ENCODE measurements at regions not wholly inside any gene's neighbourhood (a gene's known extent, or its start where the extent isn't known, plus 50 kb on each side); places are given as distances from the start of the nearest gene placed in this dataset.
"Not testable (repeated sequence)": the region's sequence is repeated elsewhere in the genome, so short reads cannot be mapped to it uniquely, and the experiment has no call there.

DNA sequence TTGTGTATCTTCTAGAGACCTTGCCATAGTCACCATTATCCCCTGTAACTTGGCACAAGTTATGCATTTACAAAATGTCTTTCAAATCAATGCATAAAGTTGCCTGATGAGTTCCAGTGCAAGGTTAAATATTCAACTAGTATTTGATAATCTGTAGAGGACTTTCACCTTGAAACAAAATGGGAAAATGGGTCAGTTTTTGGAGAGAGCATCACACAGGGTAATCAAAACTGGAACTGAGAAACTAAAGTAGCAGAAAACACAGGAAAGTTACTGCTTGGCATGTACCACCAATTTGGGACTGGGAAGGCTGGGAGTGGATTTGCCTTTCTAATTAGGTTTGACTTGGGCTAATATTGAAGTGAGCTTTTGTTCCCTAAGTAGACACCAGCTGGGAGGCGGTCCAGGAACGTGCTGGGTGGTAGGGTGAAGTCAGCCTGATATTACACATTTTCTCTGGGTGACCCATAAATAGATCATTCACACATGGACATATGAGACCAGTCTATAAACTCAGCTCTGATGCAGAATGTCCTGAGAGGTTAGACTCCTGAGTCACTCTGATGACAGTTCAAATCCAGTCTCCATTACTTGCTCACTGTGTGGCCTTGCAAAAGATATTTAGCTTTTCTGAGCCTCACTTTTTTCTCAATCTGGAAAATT, 152.3 kb downstream of the PCTP start:
- DNase-seq (ENCODE audit: low read depth in 4 of 4, low spot score in 2 of 4) = no peak

DNA sequence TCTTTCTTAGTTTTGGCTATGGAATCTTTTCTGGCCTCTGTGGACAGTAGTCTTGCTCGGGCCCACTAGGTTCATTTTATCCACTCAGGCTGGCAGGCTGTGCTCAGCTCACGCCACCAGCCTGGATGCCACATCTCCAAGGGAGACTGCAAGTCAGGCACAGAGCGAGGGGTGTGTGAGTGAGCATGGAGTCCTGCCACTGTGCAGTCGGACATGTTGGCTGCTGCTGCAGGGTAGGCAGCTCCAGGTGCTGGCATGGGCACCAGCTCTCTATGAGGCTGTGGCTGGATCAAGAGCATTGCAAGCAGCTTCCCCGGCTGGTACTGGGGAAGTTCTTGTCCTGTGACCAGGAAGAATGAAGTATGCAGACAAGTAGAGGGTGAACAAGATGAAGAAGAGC, 158.9 kb downstream of the PCTP start:
- no peak for DNase-seq (ENCODE audit: low read depth in 4 of 4, low spot score in 2 of 4)

DNA sequence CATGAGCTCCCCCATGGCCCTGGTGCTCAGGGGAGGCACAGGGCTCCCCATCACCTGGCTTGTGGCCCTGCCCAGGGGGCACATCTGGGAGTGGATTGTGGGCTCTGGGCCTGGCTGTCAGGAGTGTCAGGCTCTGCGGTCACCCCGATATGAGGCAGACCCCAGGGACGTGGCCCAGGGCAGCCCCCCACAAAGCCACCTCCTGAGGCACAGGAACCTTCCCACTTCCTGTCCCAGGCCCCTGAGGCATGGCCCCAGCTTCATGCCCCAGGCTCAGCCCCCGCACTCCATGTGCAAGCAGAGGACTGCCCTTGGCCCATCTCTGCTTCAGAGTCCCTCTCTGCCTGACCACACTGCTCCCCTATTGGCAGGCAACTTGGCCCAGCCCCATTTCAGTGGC, 160.3 kb downstream of the PCTP start:
- no peak for DNase-seq (ENCODE audit: low read depth in 4 of 4, low spot score in 2 of 4)

DNA sequence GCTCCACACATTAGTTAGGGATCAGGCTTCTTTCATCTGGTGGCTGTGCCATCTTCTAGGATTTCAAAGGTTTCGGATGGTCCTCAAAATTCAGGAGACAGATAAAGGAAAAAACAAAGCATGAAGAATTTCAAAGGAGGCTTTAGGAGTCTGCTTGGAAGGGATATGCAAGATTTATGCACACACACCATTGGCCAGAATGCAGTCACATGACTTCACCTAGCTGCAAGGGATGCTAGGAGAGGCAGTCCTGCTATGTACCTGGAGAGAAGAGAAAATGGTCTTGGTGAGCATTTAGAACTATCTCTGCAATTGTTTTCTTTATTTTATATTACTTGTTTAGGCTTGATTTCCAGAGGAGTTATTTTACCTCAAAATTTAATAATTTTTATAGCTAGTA, 174.6 kb downstream of the PCTP start:
- no peak for DNase-seq (ENCODE audit: low read depth in 4 of 4, low spot score in 2 of 4)

DNA sequence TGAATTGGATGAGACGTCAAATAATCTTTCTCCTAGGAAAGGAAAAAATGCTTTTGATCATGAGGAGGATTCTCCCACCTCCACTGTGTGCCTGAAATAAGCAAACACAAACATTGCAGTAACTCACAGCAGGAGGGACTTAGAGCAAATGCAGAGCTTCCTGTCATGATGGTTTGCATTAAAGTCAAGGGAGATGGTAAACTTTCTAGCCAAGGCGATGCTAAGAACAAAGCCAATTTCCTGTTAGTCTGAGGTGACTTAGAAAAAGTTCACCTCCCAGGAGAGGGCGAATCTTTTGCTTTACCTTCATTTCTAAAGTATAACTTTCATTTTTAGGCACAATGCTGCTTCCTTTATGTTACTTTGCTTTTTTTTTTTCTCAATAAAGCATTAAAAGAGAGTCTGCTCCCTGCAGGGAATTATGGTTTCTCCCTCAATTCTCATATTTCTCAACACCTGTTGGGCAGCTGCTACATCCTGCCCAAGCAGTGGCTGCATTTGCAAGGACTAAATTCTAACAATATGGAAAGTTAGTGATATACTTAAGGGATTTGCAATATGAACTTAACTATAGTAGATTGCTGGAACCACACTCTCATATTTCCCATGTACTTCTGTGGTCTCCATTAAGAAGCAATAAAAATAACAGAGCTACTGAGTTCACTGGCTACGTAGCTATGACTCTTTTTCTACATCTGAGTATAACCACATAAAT, 175.6 kb downstream of the PCTP start:
- no peak for DNase-seq (ENCODE audit: low read depth in 4 of 4, low spot score in 2 of 4)

DNA sequence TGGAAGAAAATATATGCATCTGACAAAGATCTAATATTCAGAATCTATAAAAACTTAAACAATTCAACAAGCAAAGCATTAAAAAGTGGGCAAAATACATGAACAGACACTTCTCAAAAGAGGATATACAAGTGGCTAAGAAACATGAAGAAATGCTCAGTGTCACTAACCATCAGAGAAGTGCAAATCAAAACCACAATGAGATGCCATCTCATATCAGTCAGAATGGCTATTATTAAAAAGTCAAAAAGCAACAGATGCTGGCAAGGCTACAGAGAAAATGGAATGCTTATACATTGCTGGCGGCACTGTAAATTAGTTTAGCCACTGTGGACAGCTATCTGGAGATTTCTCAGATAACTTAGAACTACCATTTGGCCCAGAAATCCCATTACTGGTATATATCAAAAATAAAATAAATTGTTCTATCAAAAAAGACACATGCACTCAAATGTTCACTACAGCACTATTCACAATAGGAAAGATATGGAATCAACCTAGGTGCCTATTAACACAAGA, 179.5 kb downstream of the PCTP start:
- DNase-seq (ENCODE audit: low read depth in 4 of 4, low spot score in 2 of 4) = no peak

DNA sequence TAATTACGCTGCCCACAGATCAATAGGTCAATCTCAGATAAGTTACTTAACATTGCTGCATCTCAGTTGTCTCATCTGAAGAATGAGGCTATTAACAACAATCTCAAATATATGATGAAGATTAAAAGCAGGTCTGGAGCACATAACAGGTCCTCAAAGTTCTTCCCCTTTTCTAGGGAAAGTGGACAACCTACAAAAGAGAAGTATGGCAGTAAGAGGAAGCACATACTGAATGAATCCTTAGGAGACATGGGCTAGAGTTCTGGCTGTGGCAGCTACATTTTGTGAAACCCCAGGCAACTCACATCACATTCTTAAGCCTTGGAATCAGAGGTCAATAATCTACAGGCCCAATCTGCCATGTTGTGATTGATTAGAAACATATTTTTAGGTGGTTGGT, 180.6 kb downstream of the PCTP start:
- DNase-seq (ENCODE audit: low read depth in 4 of 4, low spot score in 2 of 4) = no peak

DNA sequence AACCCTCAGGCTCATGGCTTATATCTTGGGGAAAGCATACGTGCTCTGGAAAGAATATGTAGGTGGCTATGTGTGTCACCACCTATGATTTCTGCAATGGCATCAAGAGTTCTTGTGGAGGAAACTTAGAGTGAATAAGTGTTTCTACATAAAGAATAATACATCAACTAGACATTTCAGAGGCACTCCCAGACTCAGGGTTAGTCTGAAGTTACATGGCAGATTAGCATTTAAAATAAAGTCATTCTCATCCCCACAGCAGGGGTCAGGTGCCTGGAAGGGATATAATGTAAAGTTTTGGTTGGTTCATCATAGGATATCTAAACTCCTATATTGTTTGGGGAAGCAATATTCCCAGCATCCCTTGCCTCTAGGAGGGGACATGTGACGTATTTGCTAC, 182.1 kb downstream of the PCTP start:
- DNase-seq (ENCODE audit: low read depth in 4 of 4, low spot score in 2 of 4) = no peak

DNA sequence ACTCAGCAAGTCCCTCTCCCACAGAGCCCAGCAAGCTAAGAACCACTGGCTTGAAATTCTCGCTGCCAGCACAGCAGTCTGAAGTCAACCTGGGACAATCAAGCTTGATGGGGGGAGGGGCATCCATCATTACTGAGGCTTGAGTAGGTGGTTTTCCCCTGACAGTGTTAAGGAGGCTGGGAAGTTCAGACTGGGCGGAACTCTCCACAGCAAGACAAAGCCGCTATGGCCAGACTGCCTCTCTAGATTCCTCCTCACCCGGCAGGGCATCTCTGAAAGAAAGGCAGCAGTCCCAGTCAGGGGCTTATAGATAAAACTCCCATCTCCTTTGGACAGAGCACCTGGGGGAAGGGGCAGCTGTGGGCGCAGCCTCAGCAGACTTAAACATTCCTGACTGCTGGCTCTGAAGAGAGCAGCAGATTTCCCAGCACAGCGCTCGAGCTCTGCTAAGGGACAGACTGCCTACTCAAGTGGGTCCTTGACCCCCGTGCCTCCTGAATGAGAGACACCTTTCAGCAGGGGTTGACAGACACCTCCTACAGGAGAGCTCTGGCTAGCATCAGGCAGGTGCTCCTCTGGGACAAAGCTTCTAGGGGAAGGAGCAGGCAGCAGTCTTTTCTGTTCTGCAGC, 188.4 kb downstream of the PCTP start:
- DNase-seq (ENCODE audit: low read depth in 4 of 4, low spot score in 2 of 4) = not testable (repeated sequence)

DNA sequence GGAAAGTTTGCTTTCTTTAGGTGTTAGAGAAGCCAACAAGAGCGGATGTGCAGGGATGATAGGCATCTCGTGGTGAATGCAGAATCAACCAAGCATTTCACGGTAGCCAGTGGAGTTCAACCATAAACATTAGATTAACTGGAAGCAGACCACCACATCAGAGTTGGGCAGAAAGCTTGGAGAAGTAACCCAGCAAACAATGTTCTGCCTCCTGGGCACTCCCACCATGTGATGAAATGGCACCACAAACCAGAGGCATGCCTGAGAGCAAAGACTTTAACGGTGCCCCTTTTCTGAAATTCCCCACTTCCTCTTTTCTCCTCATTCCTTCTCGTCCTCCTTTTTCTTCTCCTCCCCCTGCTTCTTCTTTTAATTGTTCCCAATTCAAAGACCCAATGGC, 193.5 kb upstream of the ANKFN1 start:
- DNase-seq (ENCODE audit: low read depth in 4 of 4, low spot score in 2 of 4) = no peak

DNA sequence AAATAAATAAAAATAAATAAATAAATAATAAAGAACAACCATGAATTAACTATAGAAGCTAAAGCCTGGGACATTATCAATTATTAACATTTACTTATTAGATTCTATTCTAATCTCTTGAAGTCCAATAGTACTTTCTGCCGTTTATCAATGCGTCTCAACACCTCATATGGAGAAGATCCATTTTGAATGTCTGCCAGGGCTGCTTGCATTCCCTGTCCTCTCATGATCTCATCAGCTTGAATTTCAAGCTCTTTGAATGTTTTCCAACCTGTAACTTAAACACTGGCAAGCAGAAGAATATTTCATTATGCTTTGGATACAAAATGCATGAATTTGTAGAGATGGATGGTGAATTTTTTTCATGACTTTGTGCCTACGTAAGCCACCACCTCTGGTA, 191.9 kb upstream of the ANKFN1 start:
- DNase-seq (ENCODE audit: low read depth in 4 of 4, low spot score in 2 of 4) = no peak

DNA sequence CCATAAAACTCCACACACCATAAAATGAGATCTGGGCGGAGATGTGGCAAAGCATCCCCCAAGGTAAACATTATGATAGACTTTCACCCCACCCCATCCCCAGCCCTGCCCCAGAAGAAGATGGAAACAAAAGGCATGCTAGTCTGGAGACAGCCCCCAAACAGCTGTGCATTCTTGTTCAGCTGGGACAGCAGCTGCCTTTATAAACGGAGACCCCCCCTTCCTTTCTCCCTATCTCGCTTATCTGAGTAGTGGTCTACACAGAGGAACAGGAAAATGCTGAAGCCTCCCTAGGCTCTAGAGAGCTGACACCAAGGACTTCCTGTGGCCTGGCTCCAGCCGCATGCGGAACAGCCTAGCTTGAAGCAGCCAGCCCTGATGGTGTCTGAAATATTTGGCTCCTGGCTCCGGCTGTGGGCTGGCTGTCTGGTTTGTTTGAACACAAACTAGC, 190.3 kb upstream of the ANKFN1 start:
- no peak for DNase-seq (ENCODE audit: low read depth in 4 of 4, low spot score in 2 of 4)

DNA sequence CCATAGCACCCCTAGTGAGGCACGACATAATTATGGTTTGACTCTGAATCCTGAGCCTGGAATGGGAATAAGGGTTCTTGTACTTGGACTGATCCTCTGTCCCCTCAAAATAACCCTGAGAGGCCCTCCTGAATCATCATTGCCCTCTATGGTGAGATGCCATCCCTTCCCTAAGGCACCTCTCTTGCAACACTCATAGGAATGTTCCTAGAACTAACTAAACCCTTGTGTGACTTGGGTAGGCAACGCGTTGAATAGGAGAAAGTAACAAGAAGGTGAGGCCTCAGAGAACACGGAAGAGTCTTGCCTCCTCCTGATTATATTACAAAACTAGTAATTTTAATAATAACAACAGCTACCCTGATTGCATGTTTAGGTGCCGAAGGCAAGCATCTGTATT, 189.1 kb upstream of the ANKFN1 start:
- no peak for DNase-seq (ENCODE audit: low read depth in 4 of 4, low spot score in 2 of 4)

DNA sequence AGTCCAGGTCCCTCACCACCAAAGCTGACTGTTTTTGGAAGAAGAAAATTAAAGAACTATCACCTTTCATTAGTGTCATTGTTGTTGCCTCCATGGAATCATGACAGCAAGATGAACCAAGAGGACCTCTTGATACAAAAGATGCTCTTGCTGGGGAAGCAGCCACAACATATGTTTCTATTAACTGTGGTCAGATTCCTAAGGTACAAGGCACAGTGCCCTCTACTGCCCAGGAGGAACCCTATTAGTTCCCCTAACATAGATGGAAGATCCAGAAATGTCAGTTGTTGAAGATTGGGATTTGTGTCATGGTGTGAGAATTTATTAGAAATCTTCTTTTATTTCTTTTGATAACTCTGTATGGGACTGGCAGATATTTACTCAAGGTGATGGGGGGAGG, 188.2 kb upstream of the ANKFN1 start:
- no peak for DNase-seq (ENCODE audit: low read depth in 4 of 4, low spot score in 2 of 4)

DNA sequence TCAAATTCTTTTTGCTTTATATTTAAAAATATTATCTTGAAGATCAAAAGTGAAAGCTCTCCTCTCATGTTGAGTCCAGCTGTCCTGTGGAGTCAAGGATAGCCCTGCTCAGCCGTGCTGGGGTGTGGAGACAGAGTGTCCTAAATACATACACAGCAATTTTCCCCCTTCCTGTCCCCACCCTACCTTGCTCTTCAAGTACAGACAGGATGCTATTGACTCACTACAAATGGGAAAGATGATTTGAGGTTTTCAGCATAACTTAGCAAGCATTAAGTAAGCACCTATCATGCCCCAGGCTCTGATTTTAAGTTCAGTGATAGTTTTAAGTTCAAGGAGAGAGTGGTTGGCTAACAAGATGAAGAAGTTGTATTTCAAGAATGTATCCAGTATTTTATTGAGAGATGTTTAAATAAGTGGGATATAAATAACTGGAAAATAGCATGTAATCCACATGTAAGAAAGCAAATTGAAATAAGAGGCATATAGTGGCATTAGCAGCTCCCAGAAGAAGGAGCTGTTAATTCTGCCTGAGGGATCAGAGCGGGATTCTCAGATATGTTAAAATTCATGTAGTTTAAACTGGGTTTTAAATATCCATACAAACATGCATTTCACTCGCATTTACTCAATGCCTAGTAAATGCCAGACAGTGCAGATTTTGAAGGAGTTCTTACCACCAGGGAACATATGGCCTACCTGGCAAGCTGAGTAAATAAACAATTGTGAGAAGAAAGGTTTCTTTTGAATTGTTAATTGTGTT, 183.5 kb upstream of the ANKFN1 start:
- no peak for DNase-seq (ENCODE audit: low read depth in 4 of 4, low spot score in 2 of 4)

DNA sequence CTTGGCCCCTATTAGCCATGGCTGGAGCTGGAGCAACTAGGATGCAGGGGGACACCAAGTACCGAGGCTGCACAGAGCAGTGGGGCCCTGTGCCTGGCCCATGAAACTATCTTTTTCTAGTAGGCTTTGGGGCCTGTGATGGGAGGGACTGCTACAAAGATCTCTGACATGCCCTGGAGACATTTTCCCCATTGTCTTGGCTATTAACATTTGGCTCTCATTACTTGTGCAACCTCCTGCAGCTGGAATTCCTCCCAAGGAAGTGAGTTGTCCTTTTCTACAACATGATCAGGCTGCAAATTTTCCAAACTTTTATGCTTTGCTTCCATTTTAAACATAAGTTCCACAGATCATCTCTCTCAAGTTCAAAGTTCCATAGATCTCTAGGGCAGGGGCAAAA, 174.7 kb upstream of the ANKFN1 start:
- DNase-seq (ENCODE audit: low read depth in 4 of 4, low spot score in 2 of 4) = no peak

DNA sequence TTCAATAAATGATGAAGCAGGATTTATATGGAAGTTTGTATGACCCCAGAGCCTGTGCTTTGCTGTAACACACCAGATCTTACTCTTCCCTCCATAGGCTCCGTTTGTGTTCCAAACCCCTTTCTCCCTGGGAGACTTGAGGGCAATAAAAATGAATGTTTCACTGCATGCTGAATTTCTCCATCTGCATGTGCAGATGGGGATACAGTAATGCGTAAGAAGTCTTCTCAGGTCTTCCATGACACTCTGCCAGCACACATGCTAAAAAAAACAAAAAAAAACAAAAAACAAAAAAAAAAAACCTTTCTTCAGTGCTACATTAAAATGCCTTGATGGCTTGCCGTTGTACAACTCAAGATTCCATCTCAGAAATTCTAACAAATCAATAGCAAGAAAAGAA, 170.2 kb upstream of the ANKFN1 start:
- DNase-seq (ENCODE audit: low read depth in 4 of 4, low spot score in 2 of 4) = no peak

DNA sequence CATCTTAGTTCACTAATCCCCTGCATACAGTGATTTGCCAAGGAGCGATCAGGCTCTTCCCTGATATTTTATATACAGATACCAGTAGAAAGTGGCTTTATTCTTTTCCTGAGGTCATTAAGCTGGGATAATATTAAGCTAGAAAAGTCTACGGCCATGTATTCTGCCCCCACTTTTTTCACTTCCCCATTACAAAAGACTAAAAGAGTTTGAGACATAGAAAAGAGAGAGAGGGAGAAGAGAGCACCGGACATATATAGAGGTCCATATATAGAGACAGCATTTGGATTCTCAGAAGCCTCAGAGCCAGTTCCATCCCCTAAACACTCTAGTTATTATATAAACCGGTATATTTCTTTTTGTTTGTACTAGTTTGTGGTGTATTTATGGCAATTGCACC, 166.5 kb upstream of the ANKFN1 start:
- no peak for DNase-seq (ENCODE audit: low read depth in 4 of 4, low spot score in 2 of 4)

DNA sequence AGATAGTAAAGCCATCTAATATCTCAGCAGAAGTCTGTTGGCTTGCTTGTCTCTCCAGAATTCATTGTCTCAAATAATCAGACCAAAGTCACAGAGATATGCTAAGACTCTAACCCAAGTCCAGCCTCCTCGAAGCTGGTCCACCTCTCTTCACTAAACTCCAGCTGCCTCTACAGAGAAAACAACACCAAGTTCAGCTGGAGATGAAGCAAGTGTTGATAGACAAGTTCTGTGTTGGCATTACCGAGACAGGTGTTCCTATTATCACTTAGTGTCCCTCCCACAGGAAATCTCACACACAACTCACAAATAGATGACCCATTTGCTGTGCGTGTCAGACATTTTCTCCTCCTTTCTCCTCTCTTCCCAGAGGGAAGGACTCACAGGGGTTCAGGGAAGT, 164.4 kb upstream of the ANKFN1 start:
- no peak for DNase-seq (ENCODE audit: low read depth in 4 of 4, low spot score in 2 of 4)

DNA sequence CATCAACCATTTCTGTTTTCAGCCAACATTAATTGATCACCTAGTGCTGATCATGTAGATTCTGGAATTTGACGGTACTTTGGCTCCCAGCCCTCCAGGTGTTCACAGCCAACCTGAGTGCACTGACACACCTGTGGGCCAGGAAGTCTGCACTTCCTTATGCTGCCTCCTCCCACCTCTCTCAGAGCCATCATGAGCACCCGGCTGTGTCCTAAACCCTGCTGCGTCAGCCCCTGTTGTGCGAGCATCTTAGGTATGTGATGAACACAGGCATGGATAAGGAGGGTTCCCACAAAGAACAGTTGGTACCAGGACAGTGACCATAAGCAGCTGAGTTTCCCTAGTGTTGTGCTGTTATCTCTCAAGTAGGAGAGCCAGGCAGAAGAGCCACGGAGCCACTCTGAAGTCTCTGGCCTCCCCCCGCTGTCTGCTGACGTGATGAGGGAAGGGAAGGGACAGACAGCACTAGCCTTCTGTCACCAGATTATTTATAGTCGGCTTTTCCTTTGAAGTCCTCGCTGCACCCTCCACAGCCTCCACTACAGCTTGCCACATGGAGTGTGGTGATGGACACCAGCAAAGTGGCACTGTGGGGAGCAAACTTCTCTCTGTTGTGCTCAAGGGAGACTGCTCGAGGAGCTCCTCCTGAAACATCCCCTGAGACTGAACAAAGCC, 162.8 kb upstream of the ANKFN1 start:
- DNase-seq (ENCODE audit: low read depth in 4 of 4, low spot score in 2 of 4) = peak in 1 of 4 donors; percentile 13

DNA sequence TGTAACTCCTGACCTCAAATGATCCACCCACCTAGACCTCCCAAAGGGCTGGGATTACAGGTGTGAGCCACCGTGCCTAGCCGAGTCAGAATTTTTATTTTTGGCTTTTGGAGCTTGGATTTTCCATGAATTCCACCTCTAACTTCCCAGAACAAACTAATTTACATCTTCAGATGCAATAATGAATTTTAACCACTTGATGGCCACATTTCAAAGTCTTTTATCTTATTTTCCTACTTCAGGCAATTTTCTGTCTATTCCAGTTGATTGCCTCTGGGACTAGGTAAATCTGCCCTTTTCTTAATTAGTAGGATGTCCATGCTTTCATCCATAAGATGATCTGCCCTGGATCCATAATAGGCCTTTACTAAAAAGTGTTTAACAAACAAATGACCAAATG, 156.4 kb upstream of the ANKFN1 start:
- DNase-seq (ENCODE audit: low read depth in 4 of 4, low spot score in 2 of 4) = no peak
